Activated T-cell treated with anti-CD3 and anti-CD28 coated beads for 24 hours (primary cell): ENCODE measurements at regions not wholly inside any gene's neighbourhood (a gene's known extent, or its start where the extent isn't known, plus 50 kb on each side); places are given as distances from the start of the nearest gene placed in this dataset.

Source experiments
- DNase-seq: peaks from one replicate; pipeline ENCODE4 v3.0.0-alpha.2; 2020; ENCODE audit warnings: low read depth

- no peak for DNase-seq
Measured at GRCh38 chr5:79871364-79872120, 119.5 kb downstream of the MTX3 start.

- DNase-seq, result no peak
Measured at GRCh38 chr5:79868163-79868670, 122.8 kb downstream of the MTX3 start.

- DNase-seq, result no peak
Measured at GRCh38 chr5:79865579-79865978, 125.5 kb downstream of the MTX3 start.

DNA sequence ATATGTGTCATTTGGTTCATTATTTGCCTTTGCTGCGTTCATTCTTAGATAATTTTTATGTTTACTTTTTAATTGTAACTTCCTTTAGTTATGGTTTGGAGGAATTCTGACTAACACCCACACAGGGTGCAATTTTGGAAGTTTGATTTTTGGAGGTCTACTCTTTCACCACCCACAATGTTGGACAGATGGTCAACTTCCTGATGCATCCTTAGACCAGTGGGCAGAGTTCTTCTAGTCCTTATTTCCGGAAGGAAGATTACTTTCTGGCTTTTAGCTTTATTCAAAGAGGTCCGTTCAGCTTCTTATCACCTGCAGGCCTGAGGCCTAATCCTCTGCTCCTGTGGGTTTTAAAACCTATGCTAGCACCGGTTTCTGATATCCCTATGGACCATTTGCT is 126.7 kb downstream of the MTX3 start:
- DNase-seq, result no peak

DNA sequence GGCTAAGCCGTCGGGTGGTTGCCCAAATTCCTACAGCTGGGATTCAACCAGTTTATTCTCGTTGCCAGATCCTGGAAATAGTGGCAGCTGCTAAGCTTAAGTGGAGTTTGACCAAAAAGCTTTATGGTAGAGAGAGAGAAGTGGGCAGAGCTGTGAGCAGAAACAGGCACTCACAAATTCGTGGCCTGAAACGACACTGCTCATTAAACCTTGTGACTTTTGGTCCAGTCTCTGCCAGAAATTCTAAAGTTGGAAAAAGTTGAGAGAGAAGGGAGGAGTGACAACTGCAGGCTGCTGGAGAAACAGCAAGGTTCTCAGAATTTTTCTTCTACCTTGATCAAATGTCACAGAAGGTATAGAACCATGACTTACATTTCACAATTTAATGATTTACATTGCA is 131.5 kb downstream of the MTX3 start:
- no peak for DNase-seq

DNA sequence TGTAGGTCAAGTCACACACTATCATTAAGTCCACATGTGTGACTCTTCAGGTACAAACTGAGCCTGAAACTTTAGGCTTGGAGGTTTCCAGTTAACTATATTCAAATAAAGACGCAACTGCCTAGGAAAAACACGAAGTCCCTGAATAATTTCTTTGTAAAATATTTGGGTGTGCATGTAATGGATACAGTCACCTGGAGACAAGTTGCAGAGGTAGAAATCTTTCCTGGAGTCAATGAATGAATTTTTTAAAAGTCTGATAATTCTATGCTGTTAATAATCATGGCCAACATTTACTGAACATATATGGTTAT is 132.7 kb downstream of the MTX3 start:
- DNase-seq, result no peak

DNA sequence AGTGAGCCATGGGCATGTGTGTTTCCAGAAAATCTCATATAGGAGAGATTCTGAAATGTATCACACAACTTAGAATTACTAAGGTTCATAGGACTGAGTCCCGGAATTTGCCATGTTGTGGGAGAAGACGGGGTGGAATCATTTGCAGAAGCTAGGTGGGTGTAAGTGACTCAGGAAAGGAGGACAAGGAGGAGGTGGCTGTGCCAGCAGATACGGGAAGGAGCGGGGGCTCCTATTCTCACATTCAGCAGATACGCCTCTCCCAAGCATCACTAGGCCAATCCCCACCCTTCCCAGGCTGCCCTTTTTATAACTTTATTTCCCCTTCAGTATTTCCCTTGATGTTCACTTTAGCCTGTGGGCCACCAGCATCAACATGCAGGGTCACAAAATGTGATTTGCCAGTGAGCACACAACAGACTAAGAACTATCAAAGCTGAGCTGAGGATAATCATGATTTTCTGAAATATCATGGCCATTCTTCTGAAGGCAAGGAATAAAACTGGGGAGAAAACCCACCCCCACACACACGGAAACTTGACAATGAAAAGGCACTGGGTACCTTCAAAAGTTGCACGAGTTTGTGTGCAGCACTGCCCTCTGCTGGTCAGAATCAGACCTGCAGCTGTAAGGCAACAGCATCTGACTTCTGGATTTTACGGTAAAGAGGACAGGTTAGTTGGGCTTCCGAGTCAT is 133.2 kb downstream of the MTX3 start:
- peak; percentile 66 for DNase-seq

- DNase-seq, result no peak
Measured at GRCh38 chr5:79856456-79857055, 134.5 kb downstream of the MTX3 start.

GRCh38 chr5:79853676-79854418 is 137.2 kb downstream of the MTX3 start:
- peak; percentile 15 for DNase-seq

- DNase-seq, result no peak
Measured at GRCh38 chr5:79853028-79853427, 138.0 kb downstream of the MTX3 start.

- no peak for DNase-seq
Measured at GRCh38 chr5:79851391-79851863, 139.6 kb downstream of the MTX3 start.

- no peak for DNase-seq
Measured at GRCh38 chr5:79850941-79851340, 140.1 kb downstream of the MTX3 start.

- no peak for DNase-seq
Measured at GRCh38 chr5:79850316-79850822, 140.7 kb downstream of the MTX3 start.

GRCh38 chr5:79849486-79850315 is 141.4 kb downstream of the MTX3 start:
- no peak for DNase-seq
